HEK293 (cell line): ENCODE measurements at regions not wholly inside any gene's neighbourhood (a gene's known extent, or its start where the extent isn't known, plus 50 kb on each side); places are given as distances from the start of the nearest gene placed in this dataset.

Source experiments
- SCRT2 ChIP-seq: fragments of 450-650 bp; formaldehyde crosslinking; IDR thresholded peaks from 2 replicates; pipeline ENCODE4 v1.5.1; 2016; ENCODE audit warnings: missing biosample characterization, missing genetic modification characterization
- TRIM28 ChIP-seq: IDR thresholded peaks from 2 replicates; pipeline ENCODE4 v1.6.1; 2011; ENCODE audit warnings: low read length, control low read depth, borderline replicate concordance
- YY1 ChIP-seq: fragments of 450-650 bp; formaldehyde crosslinking; IDR thresholded peaks from 2 replicates; pipeline ENCODE4 v1.5.1; 2018; ENCODE audit warnings: missing biosample characterization, missing genetic modification characterization
- ZBTB1 ChIP-seq: fragments of 450-650 bp; formaldehyde crosslinking; IDR thresholded peaks from 2 replicates; pipeline ENCODE4 v1.5.1; 2016; ENCODE audit warnings: missing biosample characterization, missing genetic modification characterization
- ZFP3 ChIP-seq: fragments of 450-650 bp; formaldehyde crosslinking; IDR thresholded peaks from 2 replicates; pipeline ENCODE4 v1.5.1; 2016; ENCODE audit warnings: low read depth, missing biosample characterization, missing genetic modification characterization
- ZNF324 ChIP-seq: fragments of 450-650 bp; formaldehyde crosslinking; IDR thresholded peaks from 2 replicates; pipeline ENCODE4 v1.5.1; 2016; ENCODE audit warnings: missing biosample characterization, missing genetic modification characterization
- ZNF335 ChIP-seq: fragments of 450-650 bp; formaldehyde crosslinking; conservative IDR thresholded peaks from 2 replicates; pipeline ENCODE4 v1.5.1; 2016; ENCODE audit warnings: missing biosample characterization, missing genetic modification characterization
- ZNF664 ChIP-seq: fragments of 450-650 bp; formaldehyde crosslinking; IDR thresholded peaks from 2 replicates; pipeline ENCODE4 v1.5.1; 2016; ENCODE audit warnings: missing biosample characterization, missing genetic modification characterization
- ZNF777 ChIP-seq: fragments of 450-650 bp; formaldehyde crosslinking; IDR thresholded peaks from 2 replicates; pipeline ENCODE4 v1.5.1; 2017; ENCODE audit warnings: missing biosample characterization, missing genetic modification characterization, borderline replicate concordance
- TF ChIP-seq, protein P1 (sequence below): fragments of 450-650 bp; formaldehyde crosslinking; IDR thresholded peaks from 2 replicates; pipeline ENCODE4 v1.5.1; 2016; ENCODE audit warnings: missing biosample characterization, missing genetic modification characterization, low read depth
- TF ChIP-seq, protein P2 (sequence below): fragments of 450-650 bp; formaldehyde crosslinking; IDR thresholded peaks from 2 replicates; pipeline ENCODE4 v1.5.1; 2016; ENCODE audit warnings: missing biosample characterization, missing genetic modification characterization
- TF ChIP-seq, protein P3 (sequence below): fragments of 450-650 bp; formaldehyde crosslinking; IDR thresholded peaks from 2 replicates; pipeline ENCODE4 v1.5.1; 2016; ENCODE audit warnings: missing biosample characterization, missing genetic modification characterization
- TF ChIP-seq, protein P4 (sequence below): fragments of 450-650 bp; formaldehyde crosslinking; conservative IDR thresholded peaks from 2 replicates; pipeline ENCODE4 v1.5.1; 2016; ENCODE audit warnings: low read depth, missing biosample characterization, missing genetic modification characterization
- TF ChIP-seq, protein P5 (sequence below): fragments of 450-650 bp; formaldehyde crosslinking; IDR thresholded peaks from 2 replicates; pipeline ENCODE4 v1.5.1; 2016; ENCODE audit warnings: missing biosample characterization, missing genetic modification characterization

DNA sequence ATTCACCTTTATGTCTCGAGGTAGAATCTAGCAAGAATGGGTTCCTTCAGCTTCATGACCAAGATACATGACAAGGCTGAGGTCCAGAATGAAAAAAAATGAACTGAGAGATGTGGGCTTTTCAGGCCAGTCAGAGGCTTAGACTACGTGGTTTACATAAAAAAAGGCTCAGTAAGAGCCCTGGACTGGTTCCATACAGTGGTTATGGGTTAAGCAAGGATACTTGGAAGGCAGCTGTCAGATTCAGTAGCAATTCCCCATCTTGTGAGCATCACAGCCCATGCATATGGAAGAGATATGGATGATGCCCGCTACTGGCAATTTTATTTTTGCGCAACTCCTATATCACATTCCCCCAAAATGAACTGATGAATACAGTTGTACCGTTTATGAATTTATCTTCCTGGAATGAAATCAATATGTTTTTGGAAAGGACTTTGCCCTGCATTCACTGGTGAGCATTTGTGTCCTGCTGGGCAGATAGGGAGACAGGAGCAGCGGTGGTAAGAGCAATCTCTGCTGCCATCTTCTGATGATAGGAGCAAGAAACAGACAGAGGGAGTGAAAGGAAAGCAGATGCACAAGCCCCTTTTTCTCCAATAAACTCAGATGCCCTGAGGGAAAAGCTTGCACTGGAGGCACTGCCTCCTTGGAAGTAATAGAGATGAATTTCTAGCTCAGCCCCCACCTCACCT lies 280.4 kb downstream of the GALC start:
- TF ChIP-seq ZNF324 (tag by site-specific recombination) = no peak
- TF ChIP-seq TRIM28 = no peak
- TF ChIP-seq, protein P1, sequence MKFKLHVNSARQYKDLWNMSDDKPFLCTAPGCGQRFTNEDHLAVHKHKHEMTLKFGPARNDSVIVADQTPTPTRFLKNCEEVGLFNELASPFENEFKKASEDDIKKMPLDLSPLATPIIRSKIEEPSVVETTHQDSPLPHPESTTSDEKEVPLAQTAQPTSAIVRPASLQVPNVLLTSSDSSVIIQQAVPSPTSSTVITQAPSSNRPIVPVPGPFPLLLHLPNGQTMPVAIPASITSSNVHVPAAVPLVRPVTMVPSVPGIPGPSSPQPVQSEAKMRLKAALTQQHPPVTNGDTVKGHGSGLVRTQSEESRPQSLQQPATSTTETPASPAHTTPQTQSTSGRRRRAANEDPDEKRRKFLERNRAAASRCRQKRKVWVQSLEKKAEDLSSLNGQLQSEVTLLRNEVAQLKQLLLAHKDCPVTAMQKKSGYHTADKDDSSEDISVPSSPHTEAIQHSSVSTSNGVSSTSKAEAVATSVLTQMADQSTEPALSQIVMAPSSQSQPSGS (tag by site-specific recombination) = no peak
- TF ChIP-seq, protein P2, sequence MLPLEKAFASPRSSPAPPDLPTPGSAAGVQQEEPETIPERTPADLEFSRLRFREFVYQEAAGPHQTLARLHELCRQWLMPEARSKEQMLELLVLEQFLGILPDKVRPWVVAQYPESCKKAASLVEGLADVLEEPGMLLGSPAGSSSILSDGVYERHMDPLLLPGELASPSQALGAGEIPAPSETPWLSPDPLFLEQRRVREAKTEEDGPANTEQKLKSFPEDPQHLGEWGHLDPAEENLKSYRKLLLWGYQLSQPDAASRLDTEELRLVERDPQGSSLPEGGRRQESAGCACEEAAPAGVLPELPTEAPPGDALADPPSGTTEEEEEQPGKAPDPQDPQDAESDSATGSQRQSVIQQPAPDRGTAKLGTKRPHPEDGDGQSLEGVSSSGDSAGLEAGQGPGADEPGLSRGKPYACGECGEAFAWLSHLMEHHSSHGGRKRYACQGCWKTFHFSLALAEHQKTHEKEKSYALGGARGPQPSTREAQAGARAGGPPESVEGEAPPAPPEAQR (tag by site-specific recombination) = no peak
- TF ChIP-seq ZNF664 = no peak
- TF ChIP-seq SCRT2 (tag by site-specific recombination) = no peak
- TF ChIP-seq, protein P3, sequence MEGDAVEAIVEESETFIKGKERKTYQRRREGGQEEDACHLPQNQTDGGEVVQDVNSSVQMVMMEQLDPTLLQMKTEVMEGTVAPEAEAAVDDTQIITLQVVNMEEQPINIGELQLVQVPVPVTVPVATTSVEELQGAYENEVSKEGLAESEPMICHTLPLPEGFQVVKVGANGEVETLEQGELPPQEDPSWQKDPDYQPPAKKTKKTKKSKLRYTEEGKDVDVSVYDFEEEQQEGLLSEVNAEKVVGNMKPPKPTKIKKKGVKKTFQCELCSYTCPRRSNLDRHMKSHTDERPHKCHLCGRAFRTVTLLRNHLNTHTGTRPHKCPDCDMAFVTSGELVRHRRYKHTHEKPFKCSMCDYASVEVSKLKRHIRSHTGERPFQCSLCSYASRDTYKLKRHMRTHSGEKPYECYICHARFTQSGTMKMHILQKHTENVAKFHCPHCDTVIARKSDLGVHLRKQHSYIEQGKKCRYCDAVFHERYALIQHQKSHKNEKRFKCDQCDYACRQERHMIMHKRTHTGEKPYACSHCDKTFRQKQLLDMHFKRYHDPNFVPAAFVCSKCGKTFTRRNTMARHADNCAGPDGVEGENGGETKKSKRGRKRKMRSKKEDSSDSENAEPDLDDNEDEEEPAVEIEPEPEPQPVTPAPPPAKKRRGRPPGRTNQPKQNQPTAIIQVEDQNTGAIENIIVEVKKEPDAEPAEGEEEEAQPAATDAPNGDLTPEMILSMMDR (tag by site-specific recombination) = no peak
- no peak for TF ChIP-seq ZNF777 (tag by site-specific recombination)
- TF ChIP-seq, protein P4, sequence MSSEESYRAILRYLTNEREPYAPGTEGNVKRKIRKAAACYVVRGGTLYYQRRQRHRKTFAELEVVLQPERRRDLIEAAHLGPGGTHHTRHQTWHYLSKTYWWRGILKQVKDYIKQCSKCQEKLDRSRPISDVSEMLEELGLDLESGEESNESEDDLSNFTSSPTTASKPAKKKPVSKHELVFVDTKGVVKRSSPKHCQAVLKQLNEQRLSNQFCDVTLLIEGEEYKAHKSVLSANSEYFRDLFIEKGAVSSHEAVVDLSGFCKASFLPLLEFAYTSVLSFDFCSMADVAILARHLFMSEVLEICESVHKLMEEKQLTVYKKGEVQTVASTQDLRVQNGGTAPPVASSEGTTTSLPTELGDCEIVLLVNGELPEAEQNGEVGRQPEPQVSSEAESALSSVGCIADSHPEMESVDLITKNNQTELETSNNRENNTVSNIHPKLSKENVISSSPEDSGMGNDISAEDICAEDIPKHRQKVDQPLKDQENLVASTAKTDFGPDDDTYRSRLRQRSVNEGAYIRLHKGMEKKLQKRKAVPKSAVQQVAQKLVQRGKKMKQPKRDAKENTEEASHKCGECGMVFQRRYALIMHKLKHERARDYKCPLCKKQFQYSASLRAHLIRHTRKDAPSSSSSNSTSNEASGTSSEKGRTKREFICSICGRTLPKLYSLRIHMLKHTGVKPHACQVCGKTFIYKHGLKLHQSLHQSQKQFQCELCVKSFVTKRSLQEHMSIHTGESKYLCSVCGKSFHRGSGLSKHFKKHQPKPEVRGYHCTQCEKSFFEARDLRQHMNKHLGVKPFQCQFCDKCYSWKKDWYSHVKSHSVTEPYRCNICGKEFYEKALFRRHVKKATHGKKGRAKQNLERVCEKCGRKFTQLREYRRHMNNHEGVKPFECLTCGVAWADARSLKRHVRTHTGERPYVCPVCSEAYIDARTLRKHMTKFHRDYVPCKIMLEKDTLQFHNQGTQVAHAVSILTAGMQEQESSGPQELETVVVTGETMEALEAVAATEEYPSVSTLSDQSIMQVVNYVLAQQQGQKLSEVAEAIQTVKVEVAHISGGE (tag by site-specific recombination) = no peak
- no peak for TF ChIP-seq YY1 (tag by site-specific recombination)
- TF ChIP-seq ZBTB1 (tag by site-specific recombination) = no peak
- TF ChIP-seq, protein P5, sequence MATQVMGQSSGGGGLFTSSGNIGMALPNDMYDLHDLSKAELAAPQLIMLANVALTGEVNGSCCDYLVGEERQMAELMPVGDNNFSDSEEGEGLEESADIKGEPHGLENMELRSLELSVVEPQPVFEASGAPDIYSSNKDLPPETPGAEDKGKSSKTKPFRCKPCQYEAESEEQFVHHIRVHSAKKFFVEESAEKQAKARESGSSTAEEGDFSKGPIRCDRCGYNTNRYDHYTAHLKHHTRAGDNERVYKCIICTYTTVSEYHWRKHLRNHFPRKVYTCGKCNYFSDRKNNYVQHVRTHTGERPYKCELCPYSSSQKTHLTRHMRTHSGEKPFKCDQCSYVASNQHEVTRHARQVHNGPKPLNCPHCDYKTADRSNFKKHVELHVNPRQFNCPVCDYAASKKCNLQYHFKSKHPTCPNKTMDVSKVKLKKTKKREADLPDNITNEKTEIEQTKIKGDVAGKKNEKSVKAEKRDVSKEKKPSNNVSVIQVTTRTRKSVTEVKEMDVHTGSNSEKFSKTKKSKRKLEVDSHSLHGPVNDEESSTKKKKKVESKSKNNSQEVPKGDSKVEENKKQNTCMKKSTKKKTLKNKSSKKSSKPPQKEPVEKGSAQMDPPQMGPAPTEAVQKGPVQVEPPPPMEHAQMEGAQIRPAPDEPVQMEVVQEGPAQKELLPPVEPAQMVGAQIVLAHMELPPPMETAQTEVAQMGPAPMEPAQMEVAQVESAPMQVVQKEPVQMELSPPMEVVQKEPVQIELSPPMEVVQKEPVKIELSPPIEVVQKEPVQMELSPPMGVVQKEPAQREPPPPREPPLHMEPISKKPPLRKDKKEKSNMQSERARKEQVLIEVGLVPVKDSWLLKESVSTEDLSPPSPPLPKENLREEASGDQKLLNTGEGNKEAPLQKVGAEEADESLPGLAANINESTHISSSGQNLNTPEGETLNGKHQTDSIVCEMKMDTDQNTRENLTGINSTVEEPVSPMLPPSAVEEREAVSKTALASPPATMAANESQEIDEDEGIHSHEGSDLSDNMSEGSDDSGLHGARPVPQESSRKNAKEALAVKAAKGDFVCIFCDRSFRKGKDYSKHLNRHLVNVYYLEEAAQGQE (tag by site-specific recombination) = no peak
- no peak for TF ChIP-seq ZNF335 (tag by site-specific recombination)
- no peak for TF ChIP-seq ZFP3 (tag by site-specific recombination)
